GM23338 (cell line): ENCODE measurements at regions not wholly inside any gene's neighbourhood (a gene's known extent, or its start where the extent isn't known, plus 50 kb on each side); places are given as distances from the start of the nearest gene placed in this dataset.

Experiments used
- ATAC-seq: fragments of 200-7000 bp; cut with Tn5 transposase; 3 replicates; pipeline ENCODE4 v1.9.1; 2020
- DNase-seq: peaks from one replicate; pipeline ENCODE4 v3.0.0-alpha.2; 2015; ENCODE audit warnings: low spot score
- H2AFZ ChIP-seq: fragments of 200-600 bp; sonication (generic); 2 replicates; pipeline ENCODE4 v1.8.0; 2016; ENCODE audit warnings: antibody characterized with exemption, mild to moderate bottlenecking, moderate library complexity
- H3F3A ChIP-seq: fragments of 200-600 bp; sonication (generic); replicated peaks from 2 replicates; pipeline ENCODE4 v1.8.0; 2017; ENCODE audit warnings: antibody characterized with exemption, mixed run types, low read depth
- H3K27ac ChIP-seq: fragments of 200-600 bp; sonication (generic); 2 replicates; pipeline ENCODE4 v1.6.1; 2016; ENCODE audit warnings: low read depth
- H3K27me3 ChIP-seq: fragments of 200-600 bp; sonication (generic); 2 replicates; pipeline ENCODE4 v1.8.0; 2016; ENCODE audit warnings: mild to moderate bottlenecking, mixed run types, moderate library complexity; ENCODE audit not compliant: insufficient read depth
- H3K36me3 ChIP-seq: fragments of 200-600 bp; sonication (generic); 2 replicates; pipeline ENCODE4 v1.8.0; 2016; ENCODE audit warnings: mild to moderate bottlenecking; ENCODE audit not compliant: insufficient read depth
- H3K4me1 ChIP-seq: fragments of 200-600 bp; sonication (generic); 2 replicates; pipeline ENCODE4 v1.8.0; 2016; ENCODE audit warnings: mild to moderate bottlenecking, moderate library complexity; ENCODE audit not compliant: insufficient read depth
- H3K4me2 ChIP-seq: fragments of 200-600 bp; sonication (generic); 2 replicates; pipeline ENCODE4 v1.7.1; 2017; ENCODE audit warnings: mixed run types
- H3K4me3 ChIP-seq: fragments of 200-600 bp; sonication (generic); 2 replicates; pipeline ENCODE4 v1.6.1; 2016; ENCODE audit warnings: mixed run types
- H3K79me2 ChIP-seq: fragments of 200-600 bp; sonication (generic); replicated peaks from 2 replicates; pipeline ENCODE4 v1.8.0; 2017; ENCODE audit warnings: mild to moderate bottlenecking; ENCODE audit not compliant: insufficient read depth
- H3K9me2 ChIP-seq: fragments of 200-600 bp; sonication (generic); 2 replicates; pipeline ENCODE4 v1.8.0; 2017; ENCODE audit not compliant: insufficient read depth
- H4K20me1 ChIP-seq: fragments of 200-600 bp; sonication (generic); replicated peaks from 2 replicates; pipeline ENCODE4 v1.8.0; 2017; ENCODE audit warnings: mild to moderate bottlenecking; ENCODE audit not compliant: insufficient read depth
- H3K27ac Mint-ChIP-seq: 2 replicates; pipeline ENCODE4 v1.8.0; 2020; ENCODE audit warnings: inconsistent platforms, mild to moderate bottlenecking, moderate library complexity, mixed read lengths
- H3K27me3 Mint-ChIP-seq: 3 replicates; pipeline ENCODE4 v1.8.0; 2022; ENCODE audit warnings: low read depth, mild to moderate bottlenecking, moderate library complexity, mixed read lengths, inconsistent platforms; ENCODE audit not compliant: insufficient read depth, poor library complexity
- H3K36me3 Mint-ChIP-seq: 3 replicates; pipeline ENCODE4 v1.8.0; 2021; ENCODE audit warnings: low read depth, mild to moderate bottlenecking, inconsistent platforms, moderate library complexity, mixed read lengths
- H3K4me1 Mint-ChIP-seq: 3 replicates; pipeline ENCODE4 v1.8.0; 2020; ENCODE audit warnings: mild to moderate bottlenecking, inconsistent platforms, mixed read lengths
- H3K4me3 Mint-ChIP-seq: 3 replicates; pipeline ENCODE4 v1.8.0; 2021; ENCODE audit warnings: moderate library complexity, mild to moderate bottlenecking, inconsistent platforms, mixed read lengths
- H3K9me3 Mint-ChIP-seq: 3 replicates; pipeline ENCODE4 v1.8.0; 2020; ENCODE audit warnings: moderate library complexity, mild to moderate bottlenecking, inconsistent platforms, mixed read lengths
- CREB1 ChIP-seq: fragments of 250-450 bp; sonication (Bioruptor Pico); IDR thresholded peaks from 2 replicates; pipeline ENCODE4 v1.5.0; 2020; ENCODE audit warnings: low read depth, mild to moderate bottlenecking, moderate library complexity
- NANOG ChIP-seq: IDR thresholded peaks from 2 replicates; pipeline ENCODE4 v1.6.1; 2016; ENCODE audit warnings: antibody characterized with exemption, borderline replicate concordance
- STAT1 ChIP-seq: IDR thresholded peaks from one replicate; pipeline ENCODE4 v1.6.1; 2016; ENCODE audit warnings: antibody characterized with exemption; ENCODE audit not compliant: unreplicated experiment
- ZNF331 ChIP-seq: fragments of 250-450 bp; sonication (Bioruptor Pico); IDR thresholded peaks from 2 replicates; pipeline ENCODE4 v1.5.0; 2020; ENCODE audit warnings: low read depth, mild to moderate bottlenecking, moderate library complexity
- TF ChIP-seq, protein P1 (sequence below): fragments of 250-450 bp; sonication (Bioruptor Pico); IDR thresholded peaks from 2 replicates; pipeline ENCODE4 v1.5.0; 2020; ENCODE audit warnings: mild to moderate bottlenecking, moderate library complexity
- TF ChIP-seq, protein P2 (sequence below): IDR thresholded peaks from 2 replicates; pipeline ENCODE4 v1.6.1; 2016; ENCODE audit warnings: antibody characterized with exemption

DNA sequence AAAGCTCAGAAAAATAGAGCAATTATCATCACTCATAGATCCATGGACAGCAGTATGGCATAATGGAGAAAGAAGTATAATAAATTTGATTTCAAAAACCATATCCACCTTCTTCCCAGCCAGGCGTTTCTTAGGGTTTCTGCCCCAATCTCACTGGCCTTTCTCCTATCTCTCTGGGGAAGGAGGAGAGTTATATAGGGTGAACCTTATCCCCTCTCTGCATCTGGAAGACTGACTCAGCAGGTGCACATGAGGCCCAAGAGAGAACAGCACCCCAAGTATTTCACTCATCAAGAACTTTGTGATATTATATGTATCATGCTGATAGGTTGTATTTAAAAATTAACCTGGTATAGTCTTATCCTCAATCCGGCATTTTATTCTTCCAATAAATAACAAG lies 318.8 kb upstream of the RASGEF1B start:
- TF ChIP-seq, protein P1, sequence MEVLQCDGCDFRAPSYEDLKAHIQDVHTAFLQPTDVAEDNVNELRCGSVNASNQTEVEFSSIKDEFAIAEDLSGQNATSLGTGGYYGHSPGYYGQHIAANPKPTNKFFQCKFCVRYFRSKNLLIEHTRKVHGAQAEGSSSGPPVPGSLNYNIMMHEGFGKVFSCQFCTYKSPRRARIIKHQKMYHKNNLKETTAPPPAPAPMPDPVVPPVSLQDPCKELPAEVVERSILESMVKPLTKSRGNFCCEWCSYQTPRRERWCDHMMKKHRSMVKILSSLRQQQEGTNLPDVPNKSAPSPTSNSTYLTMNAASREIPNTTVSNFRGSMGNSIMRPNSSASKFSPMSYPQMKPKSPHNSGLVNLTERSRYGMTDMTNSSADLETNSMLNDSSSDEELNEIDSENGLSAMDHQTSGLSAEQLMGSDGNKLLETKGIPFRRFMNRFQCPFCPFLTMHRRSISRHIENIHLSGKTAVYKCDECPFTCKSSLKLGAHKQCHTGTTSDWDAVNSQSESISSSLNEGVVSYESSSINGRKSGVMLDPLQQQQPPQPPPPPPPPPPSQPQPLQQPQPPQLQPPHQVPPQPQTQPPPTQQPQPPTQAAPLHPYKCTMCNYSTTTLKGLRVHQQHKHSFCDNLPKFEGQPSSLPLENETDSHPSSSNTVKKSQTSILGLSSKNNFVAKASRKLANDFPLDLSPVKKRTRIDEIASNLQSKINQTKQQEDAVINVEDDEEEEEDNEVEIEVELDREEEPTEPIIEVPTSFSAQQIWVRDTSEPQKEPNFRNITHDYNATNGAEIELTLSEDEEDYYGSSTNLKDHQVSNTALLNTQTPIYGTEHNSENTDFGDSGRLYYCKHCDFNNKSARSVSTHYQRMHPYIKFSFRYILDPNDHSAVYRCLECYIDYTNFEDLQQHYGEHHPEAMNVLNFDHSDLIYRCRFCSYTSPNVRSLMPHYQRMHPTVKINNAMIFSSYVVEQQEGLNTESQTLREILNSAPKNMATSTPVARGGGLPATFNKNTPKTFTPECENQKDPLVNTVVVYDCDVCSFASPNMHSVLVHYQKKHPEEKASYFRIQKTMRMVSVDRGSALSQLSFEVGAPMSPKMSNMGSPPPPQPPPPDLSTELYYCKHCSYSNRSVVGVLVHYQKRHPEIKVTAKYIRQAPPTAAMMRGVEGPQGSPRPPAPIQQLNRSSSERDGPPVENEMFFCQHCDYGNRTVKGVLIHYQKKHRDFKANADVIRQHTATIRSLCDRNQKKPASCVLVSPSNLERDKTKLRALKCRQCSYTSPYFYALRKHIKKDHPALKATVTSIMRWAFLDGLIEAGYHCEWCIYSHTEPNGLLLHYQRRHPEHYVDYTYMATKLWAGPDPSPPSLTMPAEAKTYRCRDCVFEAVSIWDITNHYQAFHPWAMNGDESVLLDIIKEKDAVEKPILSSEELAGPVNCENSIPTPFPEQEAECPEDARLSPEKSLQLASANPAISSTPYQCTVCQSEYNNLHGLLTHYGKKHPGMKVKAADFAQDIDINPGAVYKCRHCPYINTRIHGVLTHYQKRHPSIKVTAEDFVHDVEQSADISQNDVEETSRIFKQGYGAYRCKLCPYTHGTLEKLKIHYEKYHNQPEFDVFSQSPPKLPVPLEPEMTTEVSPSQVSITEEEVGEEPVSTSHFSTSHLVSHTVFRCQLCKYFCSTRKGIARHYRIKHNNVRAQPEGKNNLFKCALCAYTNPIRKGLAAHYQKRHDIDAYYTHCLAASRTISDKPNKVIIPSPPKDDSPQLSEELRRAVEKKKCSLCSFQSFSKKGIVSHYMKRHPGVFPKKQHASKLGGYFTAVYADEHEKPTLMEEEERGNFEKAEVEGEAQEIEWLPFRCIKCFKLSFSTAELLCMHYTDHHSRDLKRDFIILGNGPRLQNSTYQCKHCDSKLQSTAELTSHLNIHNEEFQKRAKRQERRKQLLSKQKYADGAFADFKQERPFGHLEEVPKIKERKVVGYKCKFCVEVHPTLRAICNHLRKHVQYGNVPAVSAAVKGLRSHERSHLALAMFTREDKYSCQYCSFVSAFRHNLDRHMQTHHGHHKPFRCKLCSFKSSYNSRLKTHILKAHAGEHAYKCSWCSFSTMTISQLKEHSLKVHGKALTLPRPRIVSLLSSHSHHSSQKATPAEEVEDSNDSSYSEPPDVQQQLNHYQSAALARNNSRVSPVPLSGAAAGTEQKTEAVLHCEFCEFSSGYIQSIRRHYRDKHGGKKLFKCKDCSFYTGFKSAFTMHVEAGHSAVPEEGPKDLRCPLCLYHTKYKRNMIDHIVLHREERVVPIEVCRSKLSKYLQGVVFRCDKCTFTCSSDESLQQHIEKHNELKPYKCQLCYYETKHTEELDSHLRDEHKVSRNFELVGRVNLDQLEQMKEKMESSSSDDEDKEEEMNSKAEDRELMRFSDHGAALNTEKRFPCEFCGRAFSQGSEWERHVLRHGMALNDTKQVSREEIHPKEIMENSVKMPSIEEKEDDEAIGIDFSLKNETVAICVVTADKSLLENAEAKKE (CRISPR knock-in tag), result no peak
- TF ChIP-seq ZNF331 (CRISPR knock-in tag) (no peak), STAT1 (no peak), NANOG (no peak), CREB1 (no peak)
- TF ChIP-seq, protein P2, sequence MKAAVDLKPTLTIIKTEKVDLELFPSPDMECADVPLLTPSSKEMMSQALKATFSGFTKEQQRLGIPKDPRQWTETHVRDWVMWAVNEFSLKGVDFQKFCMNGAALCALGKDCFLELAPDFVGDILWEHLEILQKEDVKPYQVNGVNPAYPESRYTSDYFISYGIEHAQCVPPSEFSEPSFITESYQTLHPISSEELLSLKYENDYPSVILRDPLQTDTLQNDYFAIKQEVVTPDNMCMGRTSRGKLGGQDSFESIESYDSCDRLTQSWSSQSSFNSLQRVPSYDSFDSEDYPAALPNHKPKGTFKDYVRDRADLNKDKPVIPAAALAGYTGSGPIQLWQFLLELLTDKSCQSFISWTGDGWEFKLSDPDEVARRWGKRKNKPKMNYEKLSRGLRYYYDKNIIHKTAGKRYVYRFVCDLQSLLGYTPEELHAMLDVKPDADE, result no peak

More for the DNA sequence above, 318.8 kb upstream of the RASGEF1B start:
- Mint-ChIP-seq H3K4me1 (no peaks in the 10 kb centered on the region), H3K36me3 (no peaks in the 10 kb centered on the region), H3K27ac (no peak overlapping the region), H3K4me3 (no peak overlapping the region), H3K27me3 (peaks cover 3% of the 10 kb centered on the region), H3K9me3 (no peaks in the 10 kb centered on the region)
- Histone ChIP-seq H3K4me1 (no peaks in the 10 kb centered on the region), H3K79me2 (no peaks in the 10 kb centered on the region), H3K27me3 (no peaks in the 10 kb centered on the region), H3K4me3 (no peak overlapping the region), H3K36me3 (no peaks in the 10 kb centered on the region), H3K9me2 (no peaks in the 10 kb centered on the region), H3F3A (no peaks in the 10 kb centered on the region), H4K20me1 (no peaks in the 10 kb centered on the region), H3K4me2 (no peak overlapping the region), H2AFZ (no peak overlapping the region), H3K27ac (no peak overlapping the region)
- no peak for ATAC-seq
- DNase-seq, result no peak
